ENCODE measurements at regions not wholly inside any gene's neighbourhood (a gene's known extent, or its start where the extent isn't known, plus 50 kb on each side); places are given as distances from the start of the nearest gene placed in this dataset.

DNA sequence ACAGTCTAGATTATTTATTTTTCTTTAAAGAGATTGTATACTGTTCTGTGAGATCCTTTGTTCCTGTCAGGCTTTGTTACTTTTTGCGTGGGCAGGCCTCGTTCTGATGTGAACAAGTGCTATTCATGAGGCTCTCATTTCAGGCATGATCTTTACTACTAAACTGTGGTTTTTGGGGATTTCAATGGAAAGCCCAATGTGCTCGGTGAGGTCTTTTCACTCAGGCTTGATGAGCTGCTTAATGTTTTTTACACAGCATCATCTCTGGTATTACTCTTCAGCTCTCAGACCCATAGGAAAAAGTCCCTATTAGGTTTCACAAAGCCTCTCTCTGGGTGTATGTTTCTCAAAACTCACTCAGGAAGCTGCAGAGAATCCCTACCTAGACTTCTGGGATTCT, 419.4 kb downstream of the GPATCH2 start:
- TF ChIP-seq, protein P1, sequence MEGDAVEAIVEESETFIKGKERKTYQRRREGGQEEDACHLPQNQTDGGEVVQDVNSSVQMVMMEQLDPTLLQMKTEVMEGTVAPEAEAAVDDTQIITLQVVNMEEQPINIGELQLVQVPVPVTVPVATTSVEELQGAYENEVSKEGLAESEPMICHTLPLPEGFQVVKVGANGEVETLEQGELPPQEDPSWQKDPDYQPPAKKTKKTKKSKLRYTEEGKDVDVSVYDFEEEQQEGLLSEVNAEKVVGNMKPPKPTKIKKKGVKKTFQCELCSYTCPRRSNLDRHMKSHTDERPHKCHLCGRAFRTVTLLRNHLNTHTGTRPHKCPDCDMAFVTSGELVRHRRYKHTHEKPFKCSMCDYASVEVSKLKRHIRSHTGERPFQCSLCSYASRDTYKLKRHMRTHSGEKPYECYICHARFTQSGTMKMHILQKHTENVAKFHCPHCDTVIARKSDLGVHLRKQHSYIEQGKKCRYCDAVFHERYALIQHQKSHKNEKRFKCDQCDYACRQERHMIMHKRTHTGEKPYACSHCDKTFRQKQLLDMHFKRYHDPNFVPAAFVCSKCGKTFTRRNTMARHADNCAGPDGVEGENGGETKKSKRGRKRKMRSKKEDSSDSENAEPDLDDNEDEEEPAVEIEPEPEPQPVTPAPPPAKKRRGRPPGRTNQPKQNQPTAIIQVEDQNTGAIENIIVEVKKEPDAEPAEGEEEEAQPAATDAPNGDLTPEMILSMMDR (IDR thresholded peaks at IDR 0.05): no peak
- TF ChIP-seq POLR2AphosphoS5 (IDR thresholded peaks at IDR 0.05): no peak
- TF ChIP-seq EP300 (IDR thresholded peaks at IDR 0.05): no peak
